Stimulated activated CD4-positive, alpha-beta T cell treated with anti-CD3 and anti-CD28 coated beads, TNF-alpha, amount 100 ng/mL, for 4 hours (primary cell): ENCODE measurements at regions not wholly inside any gene's neighbourhood (a gene's known extent, or its start where the extent isn't known, plus 50 kb on each side); places are given as distances from the start of the nearest gene placed in this dataset.
"Not testable (repeated sequence)": the region's sequence is repeated elsewhere in the genome, so short reads cannot be mapped to it uniquely, and the experiment has no call there.

Source experiments
- DNase-seq, 3 experiments: peaks; one replicate each; pipeline ENCODE4 v3.0.0-alpha.2; 2020; ENCODE audit warnings: low read depth in 3 of 3

DNA sequence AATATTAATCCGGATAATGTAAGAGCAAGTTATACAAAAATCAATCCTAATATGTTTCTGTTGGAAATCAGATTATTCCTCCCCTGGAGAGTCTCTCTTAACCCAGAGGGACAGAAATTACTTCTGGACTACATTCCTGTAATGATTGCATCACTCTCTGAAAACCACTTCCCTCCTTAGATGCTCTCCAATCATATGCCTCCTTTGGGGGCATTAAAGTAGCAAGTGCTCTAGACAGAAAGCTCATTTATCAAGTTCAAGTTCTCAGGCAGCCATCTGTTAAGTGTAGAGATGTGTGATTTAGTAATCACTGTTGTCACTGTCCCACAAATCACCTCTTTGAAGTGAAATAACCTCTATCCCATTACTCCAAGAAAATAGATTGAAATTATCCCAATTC lies 247.1 kb downstream of the SLCO4C1 start:
- no peak for DNase-seq

DNA sequence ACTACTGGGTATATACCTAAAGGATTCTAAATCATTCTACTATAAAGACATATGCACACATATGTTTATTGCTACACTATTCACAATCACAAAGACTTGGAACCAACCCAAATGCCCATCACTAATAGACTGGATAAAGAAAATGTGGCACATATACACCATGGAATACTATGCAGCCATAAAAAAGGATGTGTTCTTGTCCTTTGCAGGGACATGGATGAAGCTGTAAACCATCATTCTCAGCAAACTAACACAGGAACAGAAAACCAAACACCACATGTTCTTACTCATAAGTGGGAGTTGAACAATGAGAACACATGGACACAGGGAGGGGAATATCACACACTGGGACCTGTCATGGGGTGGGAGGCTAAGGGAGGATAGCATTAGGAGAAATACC lies 249.0 kb downstream of the SLCO4C1 start:
- DNase-seq = not testable (repeated sequence)

DNA sequence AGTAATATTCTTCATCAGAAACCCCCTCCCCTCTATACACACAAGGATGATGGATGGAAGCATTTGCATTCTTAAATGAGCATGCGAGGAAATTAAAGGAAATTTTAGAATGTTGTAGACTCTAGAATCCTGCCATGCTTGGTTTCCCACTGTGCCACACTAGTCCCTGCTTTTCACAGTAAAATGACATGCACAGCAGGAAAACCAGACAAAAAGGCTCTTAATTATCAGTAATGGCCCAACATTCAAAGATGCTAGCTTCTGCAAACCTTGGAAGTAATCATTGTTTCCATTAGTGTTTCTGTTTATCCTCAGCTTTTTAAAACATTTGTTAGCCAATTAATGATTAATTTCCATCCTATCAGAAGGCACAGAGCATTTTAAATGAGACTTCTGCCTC lies 255.8 kb downstream of the SLCO4C1 start:
- no peak for DNase-seq

DNA sequence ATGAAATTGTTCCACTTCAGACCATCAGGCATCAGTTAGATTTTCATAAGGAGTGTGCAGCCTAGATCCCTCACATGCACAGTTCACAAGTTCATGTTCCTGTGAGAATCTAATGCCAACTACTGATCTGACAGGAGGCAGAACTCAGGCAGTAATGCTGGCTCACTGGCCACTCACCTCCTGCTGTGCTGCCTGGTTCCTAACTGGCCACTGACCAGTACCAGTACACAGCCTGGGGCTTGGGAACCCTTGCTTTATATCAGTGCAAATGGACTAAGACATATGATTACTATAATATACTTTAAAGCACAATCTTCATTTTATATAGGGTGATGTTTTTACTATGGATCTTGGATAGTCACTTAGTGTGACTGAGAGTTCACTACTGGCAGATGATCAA lies 259.2 kb downstream of the SLCO4C1 start:
- no peak for DNase-seq

DNA sequence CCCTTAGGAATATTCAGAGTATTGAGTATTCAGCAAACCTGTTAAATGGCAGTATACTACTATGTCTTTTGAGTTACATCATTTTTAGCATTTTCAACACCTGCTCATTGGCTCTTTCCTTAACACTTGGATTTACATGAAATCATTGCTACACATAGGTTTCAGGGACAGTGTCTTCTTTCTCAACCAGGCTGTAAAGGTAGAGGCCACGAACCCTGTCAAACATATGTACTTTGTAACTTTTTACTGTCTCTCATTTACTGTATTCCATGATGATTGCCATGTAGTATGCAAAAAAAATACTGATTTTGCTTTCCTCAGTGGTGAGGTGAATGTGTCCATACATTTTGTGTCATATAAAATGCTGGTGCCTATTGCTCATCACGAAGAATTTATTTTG lies 264.4 kb downstream of the SLCO4C1 start:
- no peak for DNase-seq

DNA sequence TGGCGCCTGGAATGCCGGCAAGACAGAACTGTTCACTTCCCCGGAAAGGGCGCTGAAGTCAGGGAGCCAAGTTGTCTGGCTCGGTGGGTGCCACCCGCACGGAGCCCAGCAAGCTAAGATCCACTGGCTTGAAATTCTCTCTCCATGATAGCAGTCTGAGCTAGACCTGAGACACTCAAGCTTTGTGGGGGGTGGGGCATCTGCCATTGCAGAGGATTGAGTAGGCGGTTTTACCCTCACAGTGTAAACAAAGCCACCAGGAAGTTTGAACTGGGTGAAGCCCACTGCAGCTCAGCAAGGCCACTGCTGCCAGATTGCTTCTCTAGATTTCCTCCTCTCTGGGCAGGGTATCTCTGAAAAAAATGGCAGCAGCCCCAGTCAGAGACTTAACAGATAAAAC lies 277.4 kb downstream of the SLCO4C1 start:
- DNase-seq = no peak

DNA sequence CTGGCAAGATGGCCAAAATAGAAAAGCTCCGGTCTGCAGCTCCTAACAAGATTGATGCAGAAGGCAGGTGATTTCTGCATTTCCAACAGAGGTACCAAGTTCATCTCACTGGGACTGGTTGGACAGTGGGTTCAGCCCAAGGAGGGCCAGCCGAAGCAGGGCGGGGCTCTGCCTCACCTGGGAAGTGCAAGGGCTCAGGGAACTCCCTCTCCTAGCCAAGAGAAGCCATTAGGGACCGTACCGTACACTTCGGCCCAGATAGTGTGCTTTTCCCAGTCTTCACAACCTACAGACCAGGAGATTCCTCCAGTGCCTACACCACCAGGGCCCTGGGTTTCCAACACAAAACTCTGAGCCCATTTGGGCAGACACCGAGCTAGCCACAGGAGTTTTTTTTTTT lies 277.8 kb downstream of the SLCO4C1 start:
- DNase-seq = no peak

DNA sequence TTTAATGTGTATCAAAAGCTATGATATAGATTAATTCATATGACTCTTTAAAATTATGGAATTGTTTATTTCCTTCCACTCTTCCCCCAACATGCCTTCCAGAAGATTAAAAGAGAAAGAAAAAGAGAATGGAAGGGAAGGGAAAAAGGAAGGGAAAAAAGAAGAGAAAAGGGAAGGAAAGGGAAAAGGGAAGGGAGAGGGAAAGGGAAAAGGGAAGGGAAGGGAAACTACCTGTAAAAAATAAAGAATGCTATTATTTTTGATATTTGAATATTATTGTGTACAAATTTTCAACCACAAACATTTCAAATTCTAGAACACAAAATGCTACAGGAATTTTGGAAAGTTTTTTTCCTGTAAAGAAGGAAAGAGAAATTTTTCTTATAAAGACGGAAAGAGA lies 281.7 kb downstream of the SLCO4C1 start:
- no peak for DNase-seq

DNA sequence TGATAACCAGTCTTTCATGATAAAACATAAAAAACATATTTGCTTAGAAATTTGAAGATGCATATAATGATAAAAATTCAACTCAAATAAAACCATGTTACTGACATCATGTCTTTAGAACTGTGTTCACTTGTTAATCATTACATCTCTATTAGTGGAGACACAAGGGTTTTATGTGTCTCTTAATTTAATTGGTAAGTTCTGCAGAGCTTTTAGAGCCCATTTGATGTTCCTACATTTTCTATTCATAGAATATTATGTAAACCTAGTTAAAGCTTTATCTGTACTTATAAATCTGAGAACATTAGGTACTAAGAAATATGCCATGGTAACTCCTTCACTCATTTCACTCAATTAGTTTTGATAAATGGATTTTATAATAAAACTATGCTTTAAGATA lies 285.4 kb downstream of the SLCO4C1 start:
- no peak for DNase-seq

DNA sequence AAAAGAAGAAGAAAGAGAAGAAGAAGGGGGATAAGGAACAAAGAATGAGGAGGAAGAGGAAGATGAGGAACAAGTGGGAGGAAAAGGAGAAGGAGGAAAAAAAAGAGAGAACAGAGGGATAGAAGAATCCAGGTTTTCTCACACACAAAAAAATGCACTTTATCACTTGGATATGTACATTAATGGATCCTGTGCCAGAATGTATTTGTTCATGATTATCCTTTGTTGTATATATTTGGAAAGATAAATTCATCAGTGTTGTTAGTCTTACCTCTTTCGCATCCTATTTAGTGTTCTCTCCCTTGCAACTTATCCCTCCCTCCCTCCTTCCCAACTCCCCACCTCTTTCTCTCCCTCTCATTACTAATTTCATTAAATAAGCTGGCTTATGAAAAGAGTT lies 298.8 kb downstream of the SLCO4C1 start:
- DNase-seq = no peak

DNA sequence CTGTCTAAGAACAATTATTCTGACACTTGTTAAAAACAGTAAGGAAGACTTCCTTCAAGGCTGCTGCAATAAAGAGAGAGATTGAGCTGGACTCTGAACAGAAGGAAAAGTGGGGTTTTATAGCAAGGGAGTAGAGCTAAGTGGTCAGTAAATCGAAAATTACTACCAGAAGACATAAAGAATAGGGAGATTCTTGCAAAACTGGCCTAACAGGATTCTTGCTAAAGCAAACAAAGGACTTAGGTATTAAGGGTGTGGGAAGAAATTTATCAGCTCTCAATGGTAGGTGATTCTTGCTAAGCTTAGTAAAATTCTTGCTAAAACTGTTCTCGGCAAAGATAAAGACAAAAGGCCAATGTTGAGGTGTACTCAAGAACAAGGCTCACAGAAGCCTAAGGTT lies 300.5 kb downstream of the SLCO4C1 start:
- no peak for DNase-seq

DNA sequence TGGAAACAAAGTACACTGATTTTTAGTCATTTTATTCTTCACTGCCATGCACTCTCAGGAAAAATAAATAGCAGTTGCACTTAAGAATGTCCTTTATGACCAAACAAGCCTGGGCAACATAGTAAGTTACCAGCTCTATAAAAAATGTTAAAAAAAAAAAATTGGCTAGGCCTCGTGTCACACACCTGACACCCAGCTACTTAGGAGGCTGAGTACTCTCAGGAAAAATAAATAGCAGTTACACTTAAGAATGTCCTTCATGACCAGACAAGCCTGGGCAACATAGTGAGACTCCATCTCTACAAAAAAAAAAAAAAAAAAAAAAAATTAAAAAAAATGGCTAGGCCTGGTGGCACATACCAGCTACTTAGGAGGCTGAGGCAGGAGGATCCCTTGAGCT lies 304.6 kb downstream of the SLCO4C1 start:
- no peak for DNase-seq

DNA sequence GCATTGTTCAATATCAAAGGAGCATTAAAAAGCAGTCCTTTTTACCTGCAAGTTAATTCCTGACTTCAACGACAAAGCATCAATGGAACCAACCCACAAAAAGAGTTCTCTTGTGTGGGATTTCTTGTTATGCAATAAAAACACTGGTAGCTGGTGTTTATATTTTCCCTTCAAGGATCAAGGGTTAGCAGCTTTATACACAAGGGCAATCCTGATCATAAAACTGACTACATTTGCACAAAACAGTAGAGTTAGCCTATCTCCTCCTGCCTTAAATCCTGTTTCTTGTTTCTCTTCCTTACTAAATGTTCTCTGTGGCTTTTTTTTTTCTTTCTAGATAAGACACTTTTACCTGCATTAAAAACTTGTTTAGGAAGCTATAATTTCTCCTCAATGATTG lies 306.4 kb downstream of the SLCO4C1 start:
- no peak for DNase-seq

DNA sequence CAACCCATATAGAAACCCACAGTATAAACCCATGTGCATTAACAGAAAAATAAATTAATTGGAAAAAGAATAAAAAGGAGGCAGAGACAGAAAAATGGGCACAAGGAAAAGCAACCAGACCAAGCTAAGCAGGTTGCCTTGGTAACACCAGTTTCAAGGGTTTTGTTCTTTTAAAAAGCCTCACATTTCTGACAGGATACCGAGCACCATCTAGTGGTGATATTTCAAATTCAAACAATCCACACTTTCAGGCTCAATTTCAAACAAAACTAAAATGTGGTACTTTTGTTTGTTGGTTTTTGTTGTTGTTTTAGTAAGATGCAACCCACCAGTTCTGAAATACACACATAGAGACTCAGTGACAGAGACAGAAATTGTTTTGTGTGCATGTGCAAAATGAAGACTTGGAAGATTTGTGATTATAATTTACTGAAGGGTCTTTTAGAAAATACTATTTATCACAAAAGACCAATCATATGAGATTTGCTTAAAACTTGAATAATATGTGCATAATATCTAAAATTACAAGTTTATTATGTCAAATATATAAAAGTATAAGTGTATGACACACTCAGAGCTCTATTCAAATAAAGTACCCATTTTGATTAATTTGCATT lies 318.2 kb downstream of the SLCO4C1 start:
- no peak for DNase-seq

DNA sequence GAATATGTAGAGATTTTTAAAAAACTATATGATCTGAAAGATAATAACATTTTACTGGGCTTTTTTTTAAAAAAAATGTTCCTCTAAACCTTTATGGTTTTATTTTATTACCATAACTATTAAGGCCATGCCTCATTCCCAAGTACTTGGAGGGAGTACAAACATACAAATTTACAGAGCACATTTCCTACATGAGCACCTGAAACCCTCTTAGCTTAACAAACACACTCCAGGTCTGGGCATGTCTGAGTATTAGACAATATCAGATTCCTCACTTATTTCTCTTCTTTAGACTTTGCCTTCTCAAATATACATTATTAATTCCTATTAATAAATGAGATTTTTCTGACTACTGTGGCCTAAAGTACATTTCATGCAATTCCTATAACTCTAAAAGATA lies 319.2 kb downstream of the SLCO4C1 start:
- DNase-seq = no peak

DNA sequence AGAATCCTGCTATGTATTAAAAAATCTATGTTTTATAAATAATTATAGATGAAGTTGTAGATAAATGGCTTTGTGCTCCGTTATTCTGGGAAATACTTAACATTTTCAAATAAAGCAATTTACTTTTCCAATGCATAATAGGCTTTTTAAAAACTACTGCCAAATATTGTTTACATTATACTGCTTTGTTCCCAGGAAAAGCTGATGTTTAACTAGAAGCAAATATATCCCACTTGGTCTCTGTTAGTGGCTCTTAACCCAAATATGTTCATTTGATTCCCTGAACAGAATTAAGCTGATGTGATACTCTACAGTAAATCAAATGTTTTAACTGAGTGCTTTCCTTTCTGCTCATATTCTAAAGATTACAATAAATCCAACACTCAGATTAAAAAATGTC lies 326.3 kb downstream of the SLCO4C1 start:
- DNase-seq = no peak

DNA sequence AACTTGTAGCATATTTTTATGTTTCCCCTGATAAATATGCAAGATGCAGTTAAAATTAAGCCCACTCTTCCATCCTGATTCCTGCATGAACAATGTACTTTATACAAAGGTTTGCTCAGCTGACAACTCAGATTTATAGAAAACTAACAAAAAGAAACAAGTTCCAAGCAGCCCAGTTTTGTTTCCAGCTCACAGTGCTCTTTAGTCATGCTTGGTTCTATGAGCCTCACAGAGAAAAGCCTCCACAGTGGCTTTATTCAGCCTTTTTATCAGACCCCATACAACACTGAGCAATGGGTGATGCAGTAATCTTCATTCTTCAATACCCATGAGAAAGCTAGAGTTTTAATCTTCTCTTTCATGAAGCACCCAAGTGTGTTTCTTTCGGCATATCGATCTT lies 329.6 kb downstream of the SLCO4C1 start:
- no peak for DNase-seq

DNA sequence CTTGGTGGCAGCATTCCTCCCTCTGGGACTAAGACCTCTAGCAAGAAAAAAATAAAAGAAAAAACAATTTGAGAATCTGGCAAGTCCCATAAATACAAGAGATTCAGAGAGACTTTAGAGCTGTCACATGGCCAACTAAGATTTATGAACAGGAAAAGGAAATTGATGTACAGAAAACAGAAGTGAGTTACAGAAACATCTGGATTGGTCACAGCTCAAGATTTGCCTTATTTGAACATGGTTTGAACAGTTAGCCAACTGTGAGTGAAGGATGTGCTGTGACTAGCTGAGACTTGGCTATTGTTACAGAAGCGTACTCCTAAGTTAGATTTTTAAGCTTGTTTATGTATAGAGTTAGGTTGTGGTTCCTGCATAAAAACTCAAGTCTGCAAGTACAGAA lies 340.2 kb downstream of the SLCO4C1 start:
- no peak for DNase-seq

DNA sequence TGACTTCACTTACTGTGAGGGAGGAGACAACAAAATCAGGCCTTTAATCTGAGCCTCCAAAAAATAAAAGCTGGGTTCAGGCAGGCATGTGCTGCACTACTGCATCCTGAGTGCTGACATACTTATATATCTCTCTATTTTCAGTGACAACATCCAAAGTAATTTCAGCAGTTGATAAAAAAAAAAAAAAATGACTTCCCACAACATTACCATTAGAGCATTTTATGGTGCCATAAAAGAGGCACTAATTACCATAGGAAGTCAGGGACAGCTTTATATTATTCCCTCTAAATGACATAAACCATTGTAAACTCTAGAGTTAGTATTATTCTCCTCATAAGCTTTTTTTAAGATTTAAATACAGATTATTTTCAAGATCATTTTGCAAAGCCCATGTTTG lies 346.1 kb downstream of the SLCO4C1 start:
- DNase-seq = no peak

DNA sequence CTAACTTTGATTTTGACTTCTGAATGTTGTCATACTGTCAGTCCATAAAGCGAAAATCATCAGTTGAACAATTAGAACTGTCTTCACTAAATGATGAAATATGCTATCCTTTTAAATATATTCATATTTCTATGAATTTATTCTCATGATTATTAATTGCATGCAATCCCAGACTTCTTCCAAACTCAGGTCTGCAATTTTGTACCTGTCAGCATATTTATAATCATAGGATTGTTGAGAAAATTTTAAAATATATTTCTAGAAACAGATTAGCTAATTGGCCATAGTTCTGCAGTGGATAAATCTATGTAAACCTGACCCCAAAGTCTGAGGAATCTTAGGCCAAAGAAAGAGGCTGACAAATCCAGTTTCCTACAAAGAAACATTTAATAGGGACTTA lies 347.5 kb downstream of the SLCO4C1 start:
- no peak for DNase-seq

DNA sequence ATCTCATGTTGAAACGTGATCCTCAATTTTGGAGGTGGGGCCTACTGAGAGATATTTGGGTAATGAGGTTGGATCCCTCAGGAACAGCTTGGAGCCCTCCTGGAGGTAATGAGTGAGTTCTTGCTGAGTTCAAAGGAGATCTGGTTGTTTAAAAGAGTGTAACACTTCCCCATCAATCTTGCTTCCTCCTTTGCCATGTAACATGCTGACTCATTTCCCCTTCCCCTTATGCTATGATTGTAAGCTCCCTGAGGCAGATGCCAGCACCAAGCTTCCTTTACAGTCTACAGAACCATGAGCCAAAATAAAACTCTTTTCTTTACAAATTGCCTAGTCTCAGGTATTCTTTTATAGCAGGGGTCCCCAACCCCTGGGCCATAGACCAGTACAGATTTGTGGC lies 352.3 kb downstream of the SLCO4C1 start:
- DNase-seq = no peak

DNA sequence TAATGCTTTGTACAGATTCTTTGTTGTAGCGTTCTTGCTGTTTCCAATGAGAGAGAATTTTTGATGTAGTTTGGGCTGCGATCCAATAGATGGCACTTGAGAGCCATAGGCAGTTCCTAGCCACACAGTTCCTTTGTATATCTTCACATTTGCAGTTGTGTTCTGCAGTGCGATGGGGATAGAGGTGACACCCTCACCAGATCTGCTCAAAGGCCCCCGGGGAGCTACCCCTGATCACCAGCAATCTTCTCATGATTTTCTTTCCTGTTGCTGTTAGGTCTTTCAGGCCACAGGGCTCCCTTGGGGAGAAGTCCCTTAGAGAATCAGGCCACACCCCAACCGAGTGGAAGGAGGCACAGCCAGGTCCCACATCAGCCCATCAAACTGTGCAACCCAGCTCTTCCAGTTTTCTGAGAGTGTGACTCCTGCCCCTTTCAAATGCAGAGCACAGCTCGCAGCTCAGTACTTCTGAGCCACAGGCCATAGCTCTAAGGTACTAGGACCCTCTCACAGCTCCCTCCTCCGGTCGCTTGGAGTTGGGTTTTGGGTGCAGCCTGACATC lies 353.7 kb downstream of the SLCO4C1 start:
- no peak for DNase-seq

DNA sequence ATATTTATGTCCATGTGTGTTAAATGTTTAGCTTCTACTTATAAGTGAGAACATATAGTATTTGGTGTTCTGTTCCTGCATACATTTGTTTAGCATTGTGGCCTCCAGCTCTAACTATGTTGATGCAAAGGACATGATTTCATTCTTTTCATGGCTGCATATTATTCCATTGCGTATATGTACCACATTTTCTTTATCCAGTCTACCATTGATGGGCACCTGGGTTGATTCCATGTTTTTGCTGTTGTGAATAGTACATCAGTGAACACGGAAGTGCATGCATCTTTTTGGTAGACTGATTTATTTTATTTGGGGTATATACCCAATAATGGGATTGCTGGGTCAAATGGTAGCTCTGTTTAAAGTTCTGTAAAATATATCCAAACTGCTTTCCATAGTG lies 359.0 kb downstream of the SLCO4C1 start:
- DNase-seq = no peak

DNA sequence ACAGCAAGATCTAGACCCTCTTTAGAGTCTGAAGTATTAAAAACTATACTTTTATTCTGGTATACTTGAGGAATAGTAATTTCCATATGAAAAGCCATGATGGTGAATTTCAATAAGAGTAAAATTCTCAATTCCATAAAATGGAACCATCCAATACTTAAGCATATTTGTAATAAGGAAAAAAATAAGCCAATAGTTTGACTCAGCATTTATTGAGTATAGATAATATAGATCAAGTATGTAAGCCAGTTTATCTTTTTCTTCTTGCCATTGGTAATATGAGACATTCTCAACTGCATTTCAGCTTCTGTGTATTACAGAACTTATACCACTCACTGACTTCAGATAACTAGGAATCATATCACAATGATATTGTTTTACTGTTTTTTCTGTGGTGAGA lies 361.0 kb downstream of the SLCO4C1 start:
- DNase-seq = no peak
